Lower leg skin (tissue), 3 donors: ENCODE measurements at regions not wholly inside any gene's neighbourhood (a gene's known extent, or its start where the extent isn't known, plus 50 kb on each side); places are given as distances from the start of the nearest gene placed in this dataset.

Source experiments
- POLR2A ChIP-seq, 2 donors: fragments of 450-650 bp; IDR thresholded peaks; one replicate each; pipeline ENCODE4 v1.6.1; 2016 to 2017; ENCODE audit warnings: antibody characterized with exemption in 2 of 2, mild to moderate bottlenecking in 1 of 2, moderate library complexity in 1 of 2
- TF ChIP-seq, protein P1 (sequence below), 3 donors: fragments of 450-650 bp; IDR thresholded peaks; one replicate each; pipeline ENCODE4 v1.5.1; 2016; ENCODE audit warnings: antibody characterized with exemption in 3 of 3, mild to moderate bottlenecking in 3 of 3, moderate library complexity in 2 of 3

DNA sequence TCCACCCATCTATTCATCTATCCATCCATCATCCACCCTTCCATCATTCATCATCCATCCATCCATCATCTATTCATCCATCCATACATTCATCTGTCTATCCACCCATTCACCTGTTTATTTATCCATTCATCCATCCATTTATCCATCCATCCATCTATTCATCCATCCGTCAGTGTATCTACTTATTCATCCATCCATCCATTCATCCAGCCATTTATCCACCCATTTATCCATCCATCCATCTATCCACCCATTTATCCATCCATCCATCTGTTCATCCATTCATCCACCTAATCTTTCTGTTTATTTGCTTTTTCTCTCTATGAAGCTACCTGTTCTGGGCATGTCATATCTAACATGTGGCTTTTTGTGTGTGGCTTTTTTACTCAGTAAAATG lies 115.4 kb downstream of the CRYAA start:
- TF ChIP-seq, protein P1, sequence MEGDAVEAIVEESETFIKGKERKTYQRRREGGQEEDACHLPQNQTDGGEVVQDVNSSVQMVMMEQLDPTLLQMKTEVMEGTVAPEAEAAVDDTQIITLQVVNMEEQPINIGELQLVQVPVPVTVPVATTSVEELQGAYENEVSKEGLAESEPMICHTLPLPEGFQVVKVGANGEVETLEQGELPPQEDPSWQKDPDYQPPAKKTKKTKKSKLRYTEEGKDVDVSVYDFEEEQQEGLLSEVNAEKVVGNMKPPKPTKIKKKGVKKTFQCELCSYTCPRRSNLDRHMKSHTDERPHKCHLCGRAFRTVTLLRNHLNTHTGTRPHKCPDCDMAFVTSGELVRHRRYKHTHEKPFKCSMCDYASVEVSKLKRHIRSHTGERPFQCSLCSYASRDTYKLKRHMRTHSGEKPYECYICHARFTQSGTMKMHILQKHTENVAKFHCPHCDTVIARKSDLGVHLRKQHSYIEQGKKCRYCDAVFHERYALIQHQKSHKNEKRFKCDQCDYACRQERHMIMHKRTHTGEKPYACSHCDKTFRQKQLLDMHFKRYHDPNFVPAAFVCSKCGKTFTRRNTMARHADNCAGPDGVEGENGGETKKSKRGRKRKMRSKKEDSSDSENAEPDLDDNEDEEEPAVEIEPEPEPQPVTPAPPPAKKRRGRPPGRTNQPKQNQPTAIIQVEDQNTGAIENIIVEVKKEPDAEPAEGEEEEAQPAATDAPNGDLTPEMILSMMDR (IDR thresholded peaks at IDR 0.05), result no peak
- no peak for TF ChIP-seq POLR2A (IDR thresholded peaks at IDR 0.05)
